ENCODE measurements at regions not wholly inside any gene's neighbourhood (a gene's known extent, or its start where the extent isn't known, plus 50 kb on each side); places are given as distances from the start of the nearest gene placed in this dataset.

GRCh38 chr1:217311269-217311668 is 319.6 kb downstream of the GPATCH2 start:
- no peak for DNase-seq

GRCh38 chr1:217281332-217281731 is 349.6 kb downstream of the GPATCH2 start:
- DNase-seq, result no peak

GRCh38 chr1:217275655-217276398 is 355.1 kb downstream of the GPATCH2 start:
- no peak for DNase-seq

- no peak for DNase-seq
Observed at GRCh38 chr1:217274927-217275654, 355.8 kb downstream of the GPATCH2 start.

- DNase-seq, result no peak
Observed at GRCh38 chr1:217274416-217274815, 356.5 kb downstream of the GPATCH2 start.

- no peak for DNase-seq
Observed at GRCh38 chr1:217273866-217274265, 357.0 kb downstream of the GPATCH2 start.

- no peak for DNase-seq
Observed at GRCh38 chr1:217272385-217272784, 358.5 kb downstream of the GPATCH2 start.

- DNase-seq, result no peak
Observed at GRCh38 chr1:217270101-217270500, 360.8 kb downstream of the GPATCH2 start.

- no peak for DNase-seq
Observed at GRCh38 chr1:217268058-217268457, 362.8 kb downstream of the GPATCH2 start.

GRCh38 chr1:217261636-217262035 is 369.3 kb downstream of the GPATCH2 start:
- DNase-seq, result no peak

- DNase-seq, result no peak
Observed at GRCh38 chr1:217260676-217261075, 370.2 kb downstream of the GPATCH2 start.

GRCh38 chr1:217253985-217254384 is 376.9 kb downstream of the GPATCH2 start:
- no peak for DNase-seq

GRCh38 chr1:217253351-217253750 is 377.5 kb downstream of the GPATCH2 start:
- DNase-seq, result no peak

GRCh38 chr1:217251121-217251520 is 379.8 kb downstream of the GPATCH2 start:
- no peak for DNase-seq

GRCh38 chr1:217249857-217250256 is 381.0 kb downstream of the GPATCH2 start:
- no peak for DNase-seq

- DNase-seq, result no peak
Observed at GRCh38 chr1:217244971-217245370, 385.9 kb downstream of the GPATCH2 start.

- no peak for DNase-seq
Observed at GRCh38 chr1:217240656-217241055, 390.2 kb downstream of the GPATCH2 start.

GRCh38 chr1:217238945-217239344 is 391.9 kb downstream of the GPATCH2 start:
- DNase-seq, result no peak

- DNase-seq, result no peak
Observed at GRCh38 chr1:217230412-217230811, 400.5 kb downstream of the GPATCH2 start.

- DNase-seq, result no peak
Observed at GRCh38 chr1:217228689-217229088, 402.2 kb downstream of the GPATCH2 start.

GRCh38 chr1:217224201-217224600 is 406.7 kb downstream of the GPATCH2 start:
- no peak for DNase-seq

- no peak for DNase-seq
Observed at GRCh38 chr1:217214551-217214950, 416.3 kb downstream of the GPATCH2 start.

- no peak for DNase-seq
Observed at GRCh38 chr1:217211486-217211885, 419.4 kb downstream of the GPATCH2 start.

GRCh38 chr1:217205578-217205977 is 425.3 kb downstream of the GPATCH2 start:
- DNase-seq, result no peak
